ENCODE measurements at regions not wholly inside any gene's neighbourhood (a gene's known extent, or its start where the extent isn't known, plus 50 kb on each side); places are given as distances from the start of the nearest gene placed in this dataset.

DNA sequence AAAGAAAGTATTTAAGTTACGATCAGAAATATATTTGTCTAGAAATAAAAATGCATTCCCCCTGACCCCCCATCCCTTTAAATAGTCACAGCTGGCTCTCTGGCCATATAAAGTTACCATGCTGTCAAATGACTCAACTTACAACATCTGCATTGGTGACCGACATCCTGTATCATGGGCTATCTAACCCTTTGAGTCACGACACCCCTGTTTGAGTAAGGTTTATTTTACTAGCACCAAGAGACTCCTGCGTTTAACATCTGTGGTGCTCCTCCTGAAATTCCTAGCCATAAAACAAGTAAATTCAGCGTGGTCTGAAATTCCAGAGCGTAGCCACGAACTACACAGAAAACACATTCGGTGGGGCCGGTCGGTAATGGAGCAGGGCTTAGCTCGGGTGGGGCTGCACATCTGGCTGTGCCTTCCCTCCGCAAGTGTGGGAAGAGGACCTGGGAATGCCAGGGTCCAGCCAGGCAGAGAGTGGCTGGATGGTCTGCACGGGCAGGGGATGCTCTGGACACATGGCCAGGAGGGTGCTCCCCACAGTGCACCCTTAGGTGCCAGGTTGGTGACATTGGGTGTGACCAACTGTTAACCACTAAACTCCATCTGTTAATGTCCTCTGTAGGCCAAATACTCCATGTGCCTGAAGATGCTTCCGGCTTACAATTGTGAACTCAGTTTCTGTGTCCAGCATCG lies 53.0 kb upstream of the CLDN14 start:
- DNase-seq, result no peak

DNA sequence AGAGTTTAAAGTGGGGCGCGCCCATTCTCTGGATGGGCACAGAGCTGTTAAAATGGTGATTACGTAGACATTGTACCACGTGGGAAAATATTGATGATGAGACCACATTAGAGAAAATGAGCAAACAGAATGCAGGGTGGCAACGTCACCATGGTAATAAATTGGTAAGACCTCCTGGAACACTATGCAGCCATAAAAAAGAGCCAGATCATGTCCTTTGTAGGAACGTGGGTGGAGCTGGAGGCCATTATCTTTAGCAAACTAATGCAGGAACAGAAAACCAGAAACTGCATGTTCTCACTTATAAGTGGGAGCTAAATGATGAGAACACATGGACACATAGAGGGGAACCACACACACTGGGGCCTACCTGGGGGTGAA lies 53.5 kb upstream of the CLDN14 start:
- DNase-seq, result no peak

DNA sequence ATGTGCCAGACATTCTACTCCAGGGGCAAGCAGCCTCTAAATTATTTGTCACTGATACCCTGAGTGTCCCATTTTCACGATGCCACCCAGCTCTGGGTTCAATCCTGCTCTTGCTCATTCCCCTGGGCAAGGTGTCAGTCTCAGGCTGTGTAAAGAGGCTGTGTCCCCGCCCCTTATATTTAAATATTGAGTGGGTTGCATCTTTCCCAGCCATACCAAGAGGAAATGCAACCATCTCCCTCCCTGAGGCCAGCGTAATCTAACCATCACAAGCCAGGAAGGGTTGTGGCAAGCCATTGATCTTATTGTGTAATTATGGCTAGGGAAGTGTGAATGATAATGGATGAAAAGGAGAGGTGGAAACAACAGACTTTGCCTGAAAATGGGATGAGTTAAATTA lies 54.7 kb upstream of the CLDN14 start:
- no peak for DNase-seq

DNA sequence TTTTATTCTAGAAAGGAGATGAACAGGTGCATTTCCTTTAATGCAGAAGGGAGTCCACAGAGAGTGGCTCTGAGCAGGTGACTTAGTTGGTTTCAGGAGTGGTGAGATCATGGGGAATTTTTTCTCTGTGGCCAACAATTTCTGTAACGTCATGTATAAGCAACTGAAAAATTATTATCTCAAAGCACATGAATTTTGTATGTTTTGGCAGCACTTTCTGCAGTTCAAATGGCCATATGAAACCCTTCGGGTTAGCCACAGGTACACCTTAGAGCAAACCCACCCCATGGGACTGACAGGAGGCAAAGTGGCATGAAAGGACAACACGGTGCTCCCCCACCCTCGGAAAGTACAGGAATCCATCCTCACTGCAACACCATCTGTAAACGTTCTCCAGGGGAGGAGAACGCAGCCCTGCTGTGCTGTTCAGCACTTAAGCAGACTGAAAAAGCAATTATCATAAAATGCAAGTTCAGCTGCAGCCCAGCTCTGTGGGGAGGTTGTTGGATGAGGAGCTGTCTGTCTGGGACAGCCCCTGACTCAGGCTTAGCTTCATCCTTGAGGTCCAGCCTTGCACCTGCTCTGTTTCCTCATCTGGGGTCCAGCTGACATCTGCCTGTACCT lies 55.8 kb upstream of the CLDN14 start:
- DNase-seq, result no peak

DNA sequence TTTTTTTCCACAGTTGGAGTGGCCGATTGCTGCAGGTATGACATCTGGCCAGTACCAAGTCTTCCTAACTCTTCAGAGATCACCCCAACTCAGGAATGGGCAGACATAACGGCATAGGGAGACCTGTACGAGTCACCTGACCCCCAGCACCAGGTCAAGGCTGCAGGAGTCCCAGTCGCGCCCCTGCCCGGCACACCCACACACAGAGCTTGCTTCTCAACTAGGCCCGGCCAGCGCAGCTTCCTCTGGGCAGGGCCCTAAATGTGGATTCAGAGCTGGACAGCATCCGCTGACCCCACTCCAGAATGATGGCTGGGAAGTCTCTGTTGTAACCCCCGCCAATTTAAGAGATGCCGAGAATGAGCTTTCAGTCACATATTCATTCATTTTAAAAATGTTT lies 58.8 kb upstream of the CLDN14 start:
- DNase-seq, result no peak

DNA sequence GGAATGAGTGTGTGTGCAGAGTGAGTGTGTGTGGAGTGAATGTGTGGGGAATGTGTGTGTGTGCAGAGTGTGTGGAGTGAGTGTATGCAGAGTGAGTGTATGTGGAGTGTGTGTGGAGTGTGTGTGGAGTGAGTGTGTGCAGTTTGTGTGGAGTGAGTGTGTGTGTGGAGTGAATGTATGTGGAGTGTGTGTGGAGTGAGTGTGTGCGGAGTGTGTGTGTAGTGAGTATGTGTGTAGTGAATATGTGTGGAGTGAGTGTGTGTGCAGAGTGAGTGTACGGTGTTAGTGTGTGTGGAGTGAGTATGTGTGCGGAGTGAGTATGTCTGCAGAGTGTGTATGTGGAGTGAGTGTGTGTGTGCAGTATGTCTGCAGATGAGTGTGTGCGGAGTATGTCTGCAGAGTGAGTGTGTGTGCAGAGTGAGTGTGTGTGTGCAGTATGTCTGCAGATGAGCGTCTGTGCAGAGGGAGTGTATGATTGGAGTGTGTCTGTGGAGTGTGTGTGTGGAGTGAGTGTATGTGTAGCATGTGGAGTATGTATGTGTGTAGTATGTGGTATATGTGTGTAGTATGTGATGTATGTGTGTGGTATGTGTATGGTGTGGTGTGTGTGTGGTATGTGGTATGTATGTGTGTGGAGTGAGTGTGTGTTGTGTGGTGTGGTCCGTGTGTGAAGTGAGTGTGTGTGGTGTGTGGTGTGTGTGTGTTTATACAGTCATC lies 59.7 kb upstream of the CLDN14 start:
- DNase-seq, result no peak

DNA sequence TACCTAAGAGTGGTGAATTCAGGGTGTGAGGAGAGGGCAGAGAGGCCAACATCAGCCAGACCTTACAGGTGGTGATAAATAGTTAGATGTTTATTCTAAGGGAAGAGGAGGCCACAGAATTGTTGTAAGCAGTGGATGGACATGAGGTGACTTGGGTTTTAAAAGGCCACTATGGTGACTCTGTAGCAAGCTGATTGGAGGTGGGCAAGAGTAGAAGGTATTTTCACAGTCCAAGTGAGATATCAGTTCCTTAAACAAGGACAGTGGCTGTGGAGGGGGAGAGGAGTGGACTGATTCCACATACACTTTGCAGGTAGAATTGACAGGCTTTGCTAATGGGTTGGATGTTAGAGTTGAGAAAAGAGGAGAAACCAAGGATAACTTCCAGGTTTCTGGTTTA lies 60.8 kb upstream of the CLDN14 start:
- no peak for DNase-seq

DNA sequence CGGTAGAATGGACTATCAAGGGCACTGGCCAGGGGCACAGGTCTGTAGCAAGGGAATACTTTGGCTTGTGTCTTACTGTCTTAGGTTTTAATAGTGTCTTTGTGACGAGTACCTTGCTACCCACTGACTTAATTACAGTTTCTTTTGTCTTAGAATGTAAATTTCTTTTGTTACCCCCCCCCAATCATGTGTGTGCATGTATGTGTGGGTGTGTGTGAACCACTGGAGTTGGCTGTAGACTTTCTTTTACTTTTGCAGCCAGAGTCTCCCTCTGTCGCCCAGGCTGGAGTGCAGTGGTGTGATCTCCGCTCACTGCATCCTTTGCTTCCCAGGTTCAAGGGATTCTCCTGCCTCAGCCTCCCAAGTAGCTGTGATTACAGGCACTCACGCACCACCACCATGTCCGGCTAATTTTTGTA lies 61.8 kb upstream of the CLDN14 start:
- no peak for DNase-seq

DNA sequence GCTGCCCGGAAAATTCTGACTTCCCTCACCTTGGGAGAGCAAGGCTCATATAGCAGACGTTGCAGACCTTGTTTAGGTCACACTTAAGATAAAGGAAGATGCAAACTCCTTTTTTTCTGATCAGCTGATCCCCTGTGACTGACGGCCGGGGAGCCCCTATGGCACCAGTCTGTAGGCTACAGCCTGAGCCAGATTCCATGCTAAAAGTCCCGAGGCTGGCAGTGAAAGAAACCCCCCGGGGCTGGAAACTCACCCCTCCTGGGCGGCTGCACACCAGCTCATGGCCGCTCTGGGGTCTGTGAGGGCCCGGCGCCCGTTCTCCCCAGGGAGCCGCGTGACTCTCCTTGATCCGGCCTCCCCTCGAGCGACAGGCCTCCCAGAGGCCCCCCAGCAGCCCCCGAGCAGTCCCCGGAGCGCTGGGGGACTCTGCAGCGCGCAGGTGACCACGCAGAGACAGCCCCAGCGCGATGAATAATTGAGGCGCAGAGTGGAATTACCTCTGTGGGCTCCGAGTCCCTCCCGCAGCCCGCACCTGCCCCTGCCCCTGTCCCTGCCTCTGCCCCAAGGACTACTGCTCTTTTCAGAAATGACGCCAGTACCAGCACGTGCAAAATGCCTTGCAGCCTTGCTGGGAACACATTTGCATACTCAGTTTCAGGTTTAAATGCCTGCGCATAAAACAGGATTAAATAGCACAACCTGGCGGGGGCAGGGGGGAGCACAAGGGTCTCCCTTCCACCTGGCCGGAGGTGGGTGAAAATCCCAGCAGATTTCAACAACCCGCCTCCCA lies 62.6 kb upstream of the CLDN14 start:
- DNase-seq, result no peak

DNA sequence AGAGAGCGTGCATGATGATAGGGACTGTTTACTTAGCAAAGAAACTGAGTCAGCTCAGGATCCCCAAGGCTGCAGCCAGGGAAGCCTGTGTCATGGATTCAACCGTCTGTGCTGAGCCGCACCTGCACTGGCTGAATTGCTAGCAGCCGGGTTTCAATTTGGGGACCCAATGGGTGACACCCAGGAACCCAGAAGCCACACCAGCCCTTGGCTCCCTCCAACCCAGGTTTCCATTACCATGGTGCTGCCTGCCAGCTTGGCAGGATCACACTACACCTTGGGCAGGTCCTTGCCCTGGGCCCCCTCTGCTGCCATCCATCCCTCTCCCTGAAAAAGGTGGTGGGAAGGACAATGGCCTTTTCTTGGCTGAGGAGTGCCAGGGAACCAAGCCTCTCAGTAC lies 64.0 kb upstream of the CLDN14 start:
- no peak for DNase-seq

DNA sequence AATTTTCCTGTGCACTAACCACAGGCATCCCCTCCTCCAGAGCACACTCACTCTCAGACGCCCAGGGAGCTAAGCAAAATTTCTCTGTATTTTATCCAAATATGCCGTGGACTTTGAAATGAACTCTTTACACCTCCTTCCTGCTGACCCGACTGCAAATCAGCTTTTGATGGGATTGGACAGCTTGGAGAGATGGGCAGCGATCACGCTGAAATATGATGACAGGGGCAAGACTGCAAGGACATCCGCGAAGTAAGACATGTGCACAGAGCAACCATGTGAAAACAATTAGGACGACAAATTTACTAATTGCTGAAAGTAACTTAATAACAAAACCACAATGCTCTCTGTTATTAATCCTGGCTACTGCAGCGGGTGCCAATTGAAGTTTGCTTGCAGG lies 64.6 kb upstream of the CLDN14 start:
- no peak for DNase-seq

DNA sequence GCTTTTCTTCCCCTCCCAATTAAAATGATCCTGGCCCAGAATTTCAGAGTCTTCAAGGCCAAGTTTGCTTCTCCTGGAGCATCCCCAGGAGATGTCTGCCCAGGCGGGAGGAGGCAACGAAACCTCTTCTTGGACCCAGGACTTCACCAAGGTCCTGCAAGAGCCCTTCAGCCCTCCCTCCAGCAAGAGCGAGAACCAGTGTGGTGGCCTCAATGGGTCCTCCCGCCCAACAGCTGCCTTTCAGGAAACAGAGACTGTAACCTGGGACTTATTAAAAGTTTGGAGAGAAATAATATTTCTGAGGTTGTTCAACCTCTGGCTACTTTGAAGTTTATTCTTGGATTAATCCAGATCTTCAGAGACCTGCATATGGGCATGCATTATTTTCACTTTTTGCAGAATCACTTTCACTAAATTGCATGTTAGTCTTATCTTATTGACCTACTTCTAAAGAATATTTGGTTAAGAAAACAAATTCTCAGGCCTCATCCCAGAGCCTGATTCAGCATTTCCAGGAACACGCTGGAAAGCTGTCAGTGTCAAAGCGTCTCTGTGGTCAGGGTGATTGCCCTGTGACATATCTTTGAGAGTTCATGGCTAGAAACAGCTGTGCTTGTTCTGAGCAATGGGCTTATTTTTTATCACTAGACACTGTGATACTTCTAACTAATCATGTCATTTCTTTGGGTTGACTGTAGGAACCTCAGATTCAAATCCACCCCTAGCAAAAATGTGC lies 66.0 kb upstream of the CLDN14 start:
- no peak for DNase-seq

DNA sequence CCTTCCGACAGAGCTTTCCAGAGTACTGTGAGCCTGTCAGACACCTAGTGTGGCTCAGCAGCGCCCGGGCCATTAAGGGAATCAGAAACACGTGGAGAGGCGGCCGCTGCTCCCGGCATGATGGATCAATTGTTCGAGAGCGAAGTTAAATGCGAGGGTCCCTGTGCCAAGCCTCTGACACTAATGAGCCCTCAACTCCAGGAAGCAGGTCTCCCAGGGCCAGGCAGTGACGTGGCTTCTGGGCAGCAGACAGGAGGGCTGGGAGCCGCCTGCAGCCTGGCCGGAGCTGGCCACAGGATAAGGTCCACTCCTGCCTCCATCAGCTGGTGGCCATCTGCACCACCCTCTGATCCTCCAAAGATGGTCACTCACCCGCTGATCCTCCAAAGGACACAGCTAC lies 67.5 kb upstream of the CLDN14 start:
- no peak for DNase-seq

DNA sequence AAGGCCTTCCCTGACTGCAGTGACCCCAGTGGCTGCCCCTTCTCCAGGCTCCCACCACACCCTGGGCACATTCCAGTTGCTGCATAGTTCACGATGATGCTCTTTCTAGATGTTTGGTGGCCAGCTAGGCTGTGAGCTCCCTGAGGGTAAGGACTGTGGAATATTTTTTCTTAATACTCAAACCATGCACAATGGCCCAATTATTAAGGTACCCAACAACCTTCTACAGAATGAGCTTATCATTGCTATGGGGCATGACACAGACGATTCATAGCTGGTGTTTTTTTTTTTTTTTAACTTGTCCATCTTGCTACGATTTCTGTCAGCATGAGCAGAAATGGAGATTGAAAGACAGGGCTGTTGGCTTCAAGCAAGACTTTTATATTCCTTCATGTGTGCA lies 68.9 kb upstream of the CLDN14 start:
- DNase-seq, result no peak

DNA sequence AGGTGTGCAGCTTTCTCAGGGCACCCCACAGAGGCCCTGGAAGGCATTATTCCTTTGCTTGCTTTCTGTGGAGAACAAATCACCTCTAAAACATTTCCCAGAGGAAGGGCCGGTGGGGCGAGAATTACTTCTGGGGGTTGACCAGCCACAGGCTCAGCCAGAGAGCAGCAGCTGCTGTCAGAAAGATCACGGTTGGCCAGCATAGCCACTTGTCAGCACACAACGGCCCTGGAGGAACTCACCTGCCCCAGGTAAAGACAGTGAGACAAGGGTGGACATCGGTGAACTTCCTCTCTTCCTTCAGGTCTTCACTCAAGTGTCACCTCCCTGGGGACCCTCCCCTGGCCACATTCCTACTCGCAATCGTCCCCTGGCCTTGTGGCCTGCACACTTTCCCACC lies 69.5 kb upstream of the CLDN14 start:
- DNase-seq, result no peak

DNA sequence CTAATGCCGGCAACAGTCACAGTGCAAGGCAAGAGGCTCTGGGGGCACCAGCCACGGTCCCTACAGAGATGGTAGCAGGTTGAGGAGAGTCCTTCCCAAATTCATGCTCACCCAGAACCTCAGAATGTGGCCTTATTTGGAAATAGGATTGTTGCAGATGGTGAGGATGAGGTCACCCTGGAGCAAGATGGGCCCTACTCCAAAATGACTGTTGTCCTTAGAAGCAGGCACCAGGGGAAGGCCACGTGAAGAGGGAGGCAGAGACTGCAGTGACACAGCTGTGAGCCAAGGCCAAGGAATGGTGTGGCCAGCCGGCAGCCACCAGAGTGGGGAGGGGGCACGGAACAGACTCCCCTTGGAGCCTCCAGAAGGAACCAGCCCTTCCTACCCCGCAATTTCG lies 70.8 kb upstream of the CLDN14 start:
- DNase-seq, result no peak

DNA sequence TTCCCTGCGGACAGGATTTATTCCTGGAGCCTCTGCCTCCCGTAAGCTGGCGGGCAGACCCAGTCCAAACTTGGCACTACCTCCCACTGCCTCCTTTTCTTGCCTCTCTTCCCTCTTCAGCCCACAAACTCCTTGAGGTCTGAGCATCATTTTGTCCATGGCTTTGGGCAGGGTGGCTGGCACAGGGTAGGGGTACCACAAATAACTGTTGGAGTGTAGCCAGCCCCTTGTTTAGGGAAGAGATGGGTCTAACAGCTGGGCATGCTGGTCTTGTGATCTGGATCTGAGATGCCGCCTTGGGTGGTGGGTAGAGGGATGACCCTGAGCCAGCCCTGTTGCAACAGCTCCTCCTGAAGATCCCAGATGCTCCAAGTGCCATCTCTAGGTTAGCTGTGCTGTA lies 71.4 kb upstream of the CLDN14 start:
- DNase-seq, result no peak

DNA sequence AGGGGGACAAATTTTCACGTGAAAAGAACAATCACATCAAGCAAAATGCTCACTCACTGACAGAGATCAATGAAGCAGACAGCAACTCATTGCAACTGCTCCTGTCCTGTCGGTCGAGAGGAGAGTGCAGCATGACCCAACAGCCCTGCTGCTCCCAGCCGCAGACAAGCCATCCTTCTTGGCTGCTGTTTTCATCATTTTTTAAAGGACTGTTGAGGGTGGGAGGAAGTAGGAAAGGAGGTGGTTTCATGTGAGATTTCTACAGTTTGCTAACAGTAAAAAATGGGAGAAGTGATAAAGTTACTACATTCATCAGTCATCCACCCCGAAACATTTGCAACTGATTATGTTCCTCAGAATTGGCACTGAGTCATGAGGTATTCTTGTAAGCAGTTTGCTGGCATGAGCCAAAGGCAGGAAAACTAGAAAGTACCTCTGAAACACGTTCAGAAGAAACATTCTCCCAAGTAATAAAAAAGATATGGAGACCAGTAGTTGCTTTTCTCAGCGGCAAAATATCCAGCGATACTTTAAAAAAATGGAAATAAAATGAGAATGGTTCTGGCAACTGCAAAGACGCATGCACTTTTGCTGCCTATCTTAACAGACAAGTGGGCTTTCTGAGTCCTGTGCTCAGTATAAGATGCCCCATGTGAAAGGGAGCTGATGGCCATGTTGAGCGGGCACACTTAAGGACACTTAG lies 72.0 kb upstream of the CLDN14 start:
- DNase-seq, result peak; percentile 73

DNA sequence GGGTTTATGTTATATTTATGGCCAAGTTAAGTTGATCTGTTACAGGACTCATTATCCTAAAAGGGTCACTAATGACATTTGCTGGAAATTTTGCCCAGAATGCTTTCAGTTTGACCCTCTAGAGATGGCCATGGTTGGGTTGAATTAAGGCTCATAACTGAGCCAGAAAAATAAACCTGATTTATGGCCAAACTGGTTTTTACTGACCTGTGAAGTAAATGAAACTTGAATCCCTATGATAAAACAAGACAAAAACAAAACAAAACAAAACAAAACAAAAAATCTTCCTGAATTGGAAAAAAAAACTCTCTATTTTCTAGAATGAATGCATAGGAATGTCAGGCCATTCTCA lies 72.5 kb upstream of the CLDN14 start:
- no peak for DNase-seq

DNA sequence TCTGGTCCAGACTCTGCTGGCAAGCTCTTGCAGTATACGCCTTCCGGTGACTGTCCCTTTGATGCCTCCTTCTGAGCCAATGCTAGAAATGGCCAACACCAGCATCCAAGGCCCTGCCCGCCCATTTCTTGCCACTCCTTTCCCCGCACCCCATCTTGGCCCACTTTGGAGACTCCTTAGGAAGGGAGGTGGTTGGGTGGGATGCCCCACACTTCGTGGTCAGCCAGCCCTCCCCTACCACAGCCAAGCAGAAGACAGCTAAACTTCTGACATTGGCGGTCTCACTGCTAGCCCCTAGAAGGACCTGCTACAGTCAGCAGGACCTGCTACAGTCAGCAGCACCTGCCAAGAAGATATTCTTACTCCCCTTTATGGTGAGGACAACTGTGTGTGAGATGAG lies 73.5 kb upstream of the CLDN14 start:
- DNase-seq, result no peak

DNA sequence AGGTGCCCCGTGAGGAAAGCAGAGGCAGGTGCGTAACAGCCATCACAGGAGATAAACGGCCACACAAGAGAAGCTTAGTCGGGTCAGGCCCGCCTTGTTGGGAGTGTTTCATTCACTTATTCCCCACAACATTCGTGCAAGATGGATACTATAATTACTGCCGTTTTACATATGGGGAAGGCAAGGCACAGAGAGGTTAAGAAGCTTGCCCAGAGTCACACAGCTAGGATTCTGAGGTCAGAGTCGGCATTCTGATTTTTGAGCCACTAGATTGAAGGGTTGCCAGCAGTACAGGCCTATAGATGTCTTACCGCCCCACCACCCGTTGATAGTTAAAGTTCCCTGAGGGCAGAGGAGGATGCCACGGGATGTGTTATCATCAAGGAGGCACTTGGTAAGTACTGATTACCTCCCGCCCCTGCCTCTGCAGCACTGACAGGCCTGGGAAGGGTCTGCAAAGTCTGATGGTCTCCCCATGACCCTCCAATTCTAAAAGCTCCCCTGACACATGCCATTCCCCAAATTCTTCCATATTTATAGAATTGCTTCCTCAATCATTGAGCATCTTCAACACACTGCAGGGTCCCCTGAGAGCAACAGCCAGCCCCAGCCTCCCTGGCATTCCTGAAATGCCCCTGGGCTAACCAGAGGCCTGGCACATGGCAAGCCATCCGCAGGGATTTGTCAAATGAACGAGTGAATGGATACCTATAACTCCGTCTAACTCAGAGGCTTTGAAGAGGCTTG lies 74.7 kb upstream of the CLDN14 start:
- no peak for DNase-seq
